HEK293 (cell line): ENCODE measurements at regions not wholly inside any gene's neighbourhood (a gene's known extent, or its start where the extent isn't known, plus 50 kb on each side); places are given as distances from the start of the nearest gene placed in this dataset.

Experiments
- CTCF ChIA-PET: fragments of 350-600 bp; formaldehyde crosslinking; extraction: SDS; loops from one replicate; lab custom pipeline; 2021; ENCODE audit warnings: antibody characterized with exemption; lab: Yijun Ruan, JAX
- POLR2A ChIA-PET: fragments of 300-600 bp; formaldehyde crosslinking; extraction: SDS; loops from one replicate; lab custom pipeline; 2020; ENCODE audit warnings: antibody characterized with exemption, inconsistent platforms; lab: Yijun Ruan, JAX
- H3K27ac ChIP-seq: fragments of 200-500 bp; sonication (Bioruptor generic); 2 replicates; pipeline ENCODE4 v1.5.1; 2014; ENCODE audit warnings: low read depth, low read length, control low read depth, inconsistent platforms; ENCODE audit errors: extremely low read depth
- H3K36me3 ChIP-seq, 2 experiments: fragments of 200-500 bp in 1 of 2; sonication (Bioruptor generic) in 1 of 2; 1 replicate in 1 of 2; 2 replicates in 1 of 2; pipeline ENCODE4 v1.5.1; 2014 to 2017; ENCODE audit warnings: inconsistent platforms in 2 of 2, low read length in 2 of 2; ENCODE audit not compliant: control insufficient read depth in 2 of 2, insufficient read depth in 1 of 2
- H3K4me1 ChIP-seq: fragments of 200-500 bp; sonication (Bioruptor generic); 2 replicates; pipeline ENCODE4 v1.5.1; 2014; ENCODE audit warnings: mild to moderate bottlenecking, low read length, inconsistent platforms; ENCODE audit not compliant: control insufficient read depth, insufficient read depth
- H3K4me3 ChIP-seq: 2 replicates; pipeline ENCODE4 v1.5.1; 2011; ENCODE audit warnings: low read depth, mild to moderate bottlenecking, control low read depth, low read length, moderate library complexity
- H3K9me3 ChIP-seq: fragments of 200-500 bp; sonication (Bioruptor generic); 2 replicates; pipeline ENCODE4 v1.5.1; 2014; ENCODE audit warnings: low read depth, low read length, inconsistent platforms; ENCODE audit not compliant: control insufficient read depth, insufficient read depth
- GLI4 ChIP-seq: fragments of 450-650 bp; formaldehyde crosslinking; IDR thresholded peaks from 2 replicates; pipeline ENCODE4 v1.5.1; 2016; ENCODE audit warnings: missing biosample characterization, missing genetic modification characterization
- KLF1 ChIP-seq: fragments of 450-650 bp; formaldehyde crosslinking; IDR thresholded peaks from 2 replicates; pipeline ENCODE4 v1.5.1; 2016; ENCODE audit warnings: missing biosample characterization, missing genetic modification characterization
- KLF16 ChIP-seq: fragments of 450-650 bp; formaldehyde crosslinking; IDR thresholded peaks from 2 replicates; pipeline ENCODE4 v1.5.1; 2017; ENCODE audit warnings: missing biosample characterization, missing genetic modification characterization
- MYNN ChIP-seq: fragments of 450-650 bp; formaldehyde crosslinking; IDR thresholded peaks from 2 replicates; pipeline ENCODE4 v1.5.1; 2016; ENCODE audit warnings: missing biosample characterization, missing genetic modification characterization, borderline replicate concordance
- SP2 ChIP-seq: fragments of 450-650 bp; formaldehyde crosslinking; IDR thresholded peaks from 2 replicates; pipeline ENCODE4 v1.5.1; 2016; ENCODE audit warnings: missing biosample characterization, missing genetic modification characterization
- SP3 ChIP-seq: fragments of 450-650 bp; formaldehyde crosslinking; IDR thresholded peaks from 2 replicates; pipeline ENCODE4 v1.5.1; 2016; ENCODE audit warnings: missing biosample characterization, missing genetic modification characterization
- YY1 ChIP-seq: fragments of 450-650 bp; formaldehyde crosslinking; IDR thresholded peaks from 2 replicates; pipeline ENCODE4 v1.5.1; 2018; ENCODE audit warnings: missing biosample characterization, missing genetic modification characterization
- ZEB2 ChIP-seq: fragments of 450-650 bp; formaldehyde crosslinking; IDR thresholded peaks from 2 replicates; pipeline ENCODE4 v1.5.1; 2016; ENCODE audit warnings: missing biosample characterization, missing genetic modification characterization
- ZFP41 ChIP-seq: fragments of 450-650 bp; formaldehyde crosslinking; IDR thresholded peaks from 2 replicates; pipeline ENCODE4 v1.5.1; 2016; ENCODE audit warnings: missing biosample characterization, missing genetic modification characterization, borderline replicate concordance
- ZNF132 ChIP-seq: fragments of 450-650 bp; formaldehyde crosslinking; IDR thresholded peaks from 2 replicates; pipeline ENCODE4 v1.5.1; 2017; ENCODE audit warnings: missing biosample characterization, missing genetic modification characterization, borderline replicate concordance
- ZNF169 ChIP-seq: fragments of 450-650 bp; formaldehyde crosslinking; IDR thresholded peaks from 2 replicates; pipeline ENCODE4 v1.5.1; 2016; ENCODE audit warnings: missing biosample characterization, missing genetic modification characterization
- ZNF2 ChIP-seq: fragments of 450-650 bp; formaldehyde crosslinking; IDR thresholded peaks from 2 replicates; pipeline ENCODE4 v1.5.1; 2016; ENCODE audit warnings: missing biosample characterization, missing genetic modification characterization
- ZNF221 ChIP-seq: fragments of 450-650 bp; formaldehyde crosslinking; IDR thresholded peaks from 2 replicates; pipeline ENCODE4 v1.5.1; 2017; ENCODE audit warnings: missing biosample characterization, missing genetic modification characterization, borderline replicate concordance
- ZNF239 ChIP-seq: fragments of 450-650 bp; formaldehyde crosslinking; IDR thresholded peaks from 2 replicates; pipeline ENCODE4 v1.5.1; 2016; ENCODE audit warnings: missing biosample characterization, missing genetic modification characterization
- ZNF24 ChIP-seq: fragments of 450-650 bp; formaldehyde crosslinking; IDR thresholded peaks from 2 replicates; pipeline ENCODE4 v1.5.1; 2016; ENCODE audit warnings: missing biosample characterization, missing genetic modification characterization
- ZNF341 ChIP-seq: fragments of 450-650 bp; formaldehyde crosslinking; IDR thresholded peaks from 2 replicates; pipeline ENCODE4; 2016; ENCODE audit warnings: low read depth, missing biosample characterization, missing genetic modification characterization
- ZNF350 ChIP-seq: fragments of 450-650 bp; formaldehyde crosslinking; IDR thresholded peaks from 2 replicates; pipeline ENCODE4 v1.5.0; 2017; ENCODE audit warnings: missing biosample characterization, mild to moderate bottlenecking, missing genetic modification characterization
- ZNF529 ChIP-seq: fragments of 450-650 bp; formaldehyde crosslinking; IDR thresholded peaks from 2 replicates; pipeline ENCODE4 v1.5.1; 2017; ENCODE audit warnings: missing genetic modification characterization, missing biosample characterization; ENCODE audit not compliant: insufficient replicate concordance
- ZNF530 ChIP-seq: fragments of 450-650 bp; formaldehyde crosslinking; IDR thresholded peaks from 2 replicates; pipeline ENCODE4 v1.5.1; 2016; ENCODE audit warnings: low read depth, missing biosample characterization, missing genetic modification characterization
- ZNF549 ChIP-seq: fragments of 450-650 bp; IDR thresholded peaks from 2 replicates; pipeline ENCODE4 v1.5.1; 2018; ENCODE audit warnings: missing biosample characterization, missing genetic modification characterization, mild to moderate bottlenecking, inconsistent platforms, moderate library complexity
- ZNF585B ChIP-seq: fragments of 450-650 bp; formaldehyde crosslinking; IDR thresholded peaks from 2 replicates; pipeline ENCODE4 v1.5.1; 2016; ENCODE audit warnings: missing biosample characterization, missing genetic modification characterization
- ZNF660 ChIP-seq: fragments of 450-650 bp; IDR thresholded peaks from 2 replicates; pipeline ENCODE4 v1.5.1; 2018; ENCODE audit warnings: missing biosample characterization, mild to moderate bottlenecking, missing genetic modification characterization
- ZNF664 ChIP-seq: fragments of 450-650 bp; formaldehyde crosslinking; IDR thresholded peaks from 2 replicates; pipeline ENCODE4 v1.5.1; 2016; ENCODE audit warnings: missing biosample characterization, missing genetic modification characterization
- ZNF777 ChIP-seq: fragments of 450-650 bp; formaldehyde crosslinking; IDR thresholded peaks from 2 replicates; pipeline ENCODE4 v1.5.1; 2017; ENCODE audit warnings: missing biosample characterization, missing genetic modification characterization, borderline replicate concordance
- TF ChIP-seq, protein P1 (sequence below): fragments of 450-650 bp; formaldehyde crosslinking; IDR thresholded peaks from 2 replicates; pipeline ENCODE4 v1.5.1; 2016; ENCODE audit warnings: missing biosample characterization, missing genetic modification characterization
- TF ChIP-seq, protein P2 (sequence below): fragments of 450-650 bp; formaldehyde crosslinking; IDR thresholded peaks from 2 replicates; pipeline ENCODE4 v1.5.1; 2016; ENCODE audit warnings: missing biosample characterization, missing genetic modification characterization
- TF ChIP-seq, protein P3 (sequence below): fragments of 450-650 bp; formaldehyde crosslinking; IDR thresholded peaks from 2 replicates; pipeline ENCODE4 v1.5.1; 2016; ENCODE audit warnings: missing biosample characterization, missing genetic modification characterization
- TF ChIP-seq, protein P4 (sequence below): fragments of 450-650 bp; formaldehyde crosslinking; IDR thresholded peaks from 2 replicates; pipeline ENCODE4 v1.5.1; 2016; ENCODE audit warnings: missing biosample characterization, missing genetic modification characterization

DNA sequence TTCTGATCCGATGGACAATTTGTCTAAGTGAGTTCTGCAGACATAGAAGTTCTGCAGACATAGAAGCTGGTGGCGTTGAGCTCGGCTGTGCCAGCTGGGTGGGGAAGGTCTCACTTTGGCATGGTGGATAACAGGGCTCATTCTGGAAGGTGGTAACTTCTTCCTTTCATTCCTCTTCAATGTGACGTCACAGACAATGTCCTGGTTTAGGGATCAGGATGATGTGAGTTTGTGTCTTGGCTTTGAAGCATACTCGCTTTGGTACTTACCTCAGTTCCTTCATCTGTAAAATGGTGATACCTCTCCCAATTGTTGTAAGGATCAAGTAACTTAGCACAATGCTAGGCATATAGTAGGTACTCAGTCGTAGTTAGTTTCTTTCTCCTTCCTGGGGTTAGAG, 408.8 kb upstream of the ASIC2 start:
- Histone ChIP-seq H3K4me1 (no peaks in the 10 kb centered on the region), H3K9me3 (no peaks in the 10 kb centered on the region), H3K4me3 (no peak overlapping the region), H3K27ac (no peak overlapping the region), H3K36me3 (no peaks in the 10 kb centered on the region)
- POLR2A ChIA-PET = no interaction called here
- CTCF ChIA-PET = no interaction called here
- TF ChIP-seq ZNF664 (tag by site-specific recombination) (no peak), KLF1 (no peak), ZNF529 (tag by site-specific recombination) (no peak), MYNN (tag by site-specific recombination) (no peak), ZNF549 (tag by site-specific recombination) (no peak)
- TF ChIP-seq, all 188 proteins: peak for 0

DNA sequence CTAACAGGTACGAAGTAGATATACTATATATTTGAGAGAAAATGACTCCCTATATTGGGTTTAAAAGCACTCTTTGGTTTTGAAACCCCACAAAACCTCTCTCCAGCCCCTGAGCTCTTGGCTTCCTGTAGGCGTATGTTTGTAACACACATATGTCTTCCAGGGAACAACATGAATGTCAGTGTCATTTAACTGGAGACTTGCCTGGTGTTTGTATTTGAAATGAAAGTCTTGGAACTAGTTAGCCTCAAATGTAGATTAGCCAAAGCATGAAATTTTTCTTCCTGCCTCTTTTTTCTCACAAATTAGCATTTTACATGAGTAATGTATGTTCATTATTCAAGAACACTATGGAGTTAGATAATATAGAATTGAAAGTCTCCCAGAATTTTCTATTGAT, 411.8 kb upstream of the ASIC2 start:
- no peaks in the 10 kb centered on the region for H3K36me3 ChIP-seq
- CTCF ChIA-PET = interaction anchor here (1.2 to 1.8 kb wide), 2 partner anchors 15 to 46 kb away, joined by 4 to 5 read pairs; no protein-coding TSS in a partner anchor
- TF ChIP-seq, protein P1, sequence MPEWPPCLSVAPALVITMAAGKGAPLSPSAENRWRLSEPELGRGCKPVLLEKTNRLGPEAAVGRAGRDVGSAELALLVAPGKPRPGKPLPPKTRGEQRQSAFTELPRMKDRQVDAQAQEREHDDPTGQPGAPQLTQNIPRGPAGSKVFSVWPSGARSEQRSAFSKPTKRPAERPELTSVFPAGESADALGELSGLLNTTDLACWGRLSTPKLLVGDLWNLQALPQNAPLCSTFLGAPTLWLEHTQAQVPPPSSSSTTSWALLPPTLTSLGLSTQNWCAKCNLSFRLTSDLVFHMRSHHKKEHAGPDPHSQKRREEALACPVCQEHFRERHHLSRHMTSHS (tag by site-specific recombination) = no peak
- TF ChIP-seq ZNF350 (tag by site-specific recombination) = no peak
- no peak for TF ChIP-seq YY1 (tag by site-specific recombination)
- TF ChIP-seq, protein P2, sequence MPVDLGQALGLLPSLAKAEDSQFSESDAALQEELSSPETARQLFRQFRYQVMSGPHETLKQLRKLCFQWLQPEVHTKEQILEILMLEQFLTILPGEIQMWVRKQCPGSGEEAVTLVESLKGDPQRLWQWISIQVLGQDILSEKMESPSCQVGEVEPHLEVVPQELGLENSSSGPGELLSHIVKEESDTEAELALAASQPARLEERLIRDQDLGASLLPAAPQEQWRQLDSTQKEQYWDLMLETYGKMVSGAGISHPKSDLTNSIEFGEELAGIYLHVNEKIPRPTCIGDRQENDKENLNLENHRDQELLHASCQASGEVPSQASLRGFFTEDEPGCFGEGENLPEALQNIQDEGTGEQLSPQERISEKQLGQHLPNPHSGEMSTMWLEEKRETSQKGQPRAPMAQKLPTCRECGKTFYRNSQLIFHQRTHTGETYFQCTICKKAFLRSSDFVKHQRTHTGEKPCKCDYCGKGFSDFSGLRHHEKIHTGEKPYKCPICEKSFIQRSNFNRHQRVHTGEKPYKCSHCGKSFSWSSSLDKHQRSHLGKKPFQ (tag by site-specific recombination) = no peak
- no peak for TF ChIP-seq SP3 (tag by site-specific recombination)
- TF ChIP-seq ZEB2 (tag by site-specific recombination) = no peak
- no peak for TF ChIP-seq ZNF585B (tag by site-specific recombination)
- TF ChIP-seq ZNF341 (tag by site-specific recombination) = no peak
- TF ChIP-seq ZNF530 (tag by site-specific recombination) = no peak
- no peak for TF ChIP-seq ZNF2 (tag by site-specific recombination)
- TF ChIP-seq, protein P3, sequence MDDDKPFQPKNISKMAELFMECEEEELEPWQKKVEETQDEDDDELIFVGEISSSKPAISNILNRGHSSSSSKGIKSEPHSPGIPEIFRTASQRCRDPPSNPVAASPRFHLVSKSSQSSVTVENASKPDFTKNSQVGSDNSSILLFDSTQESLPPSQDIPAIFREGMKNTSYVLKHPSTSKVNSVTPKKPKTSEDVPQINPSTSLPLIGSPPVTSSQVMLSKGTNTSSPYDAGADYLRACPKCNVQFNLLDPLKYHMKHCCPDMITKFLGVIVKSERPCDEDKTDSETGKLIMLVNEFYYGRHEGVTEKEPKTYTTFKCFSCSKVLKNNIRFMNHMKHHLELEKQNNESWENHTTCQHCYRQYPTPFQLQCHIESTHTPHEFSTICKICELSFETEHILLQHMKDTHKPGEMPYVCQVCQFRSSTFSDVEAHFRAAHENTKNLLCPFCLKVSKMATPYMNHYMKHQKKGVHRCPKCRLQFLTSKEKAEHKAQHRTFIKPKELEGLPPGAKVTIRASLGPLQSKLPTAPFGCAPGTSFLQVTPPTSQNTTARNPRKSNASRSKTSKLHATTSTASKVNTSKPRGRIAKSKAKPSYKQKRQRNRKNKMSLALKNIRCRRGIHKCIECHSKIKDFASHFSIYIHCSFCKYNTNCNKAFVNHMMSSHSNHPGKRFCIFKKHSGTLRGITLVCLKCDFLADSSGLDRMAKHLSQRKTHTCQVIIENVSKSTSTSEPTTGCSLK = no peak
- no peak for TF ChIP-seq GLI4 (tag by site-specific recombination)
- TF ChIP-seq ZNF777 = no peak
- TF ChIP-seq, all 188 proteins: peak for 0
- Histone ChIP-seq H3K27ac (no peak overlapping the region), H3K4me1 (no peaks in the 10 kb centered on the region), H3K4me3 (no peak overlapping the region), H3K9me3 (no peaks in the 10 kb centered on the region)
- POLR2A ChIA-PET = no interaction called here

DNA sequence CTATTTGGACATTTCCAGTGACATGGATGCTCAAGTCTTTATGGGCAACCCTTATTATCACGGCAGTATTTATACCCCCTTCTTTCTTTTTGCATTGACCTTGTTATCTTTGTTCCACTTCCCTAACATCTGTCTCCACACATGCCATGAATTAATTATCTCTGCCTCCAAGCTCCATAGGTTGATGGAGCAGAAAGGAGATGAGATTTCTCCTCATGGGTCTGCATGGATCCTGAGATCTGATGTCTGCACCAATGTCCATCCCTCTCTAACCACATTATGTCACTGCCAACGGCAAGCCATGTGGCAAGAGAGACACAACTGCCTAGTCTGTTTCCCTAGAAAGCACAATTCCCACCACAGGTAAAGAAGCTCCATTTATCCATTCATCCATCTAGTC, 416.8 kb upstream of the ASIC2 start:
- CTCF ChIA-PET = interaction anchor here (0.5 to 1.6 kb wide), 2 partner anchors 16 to 295 kb away, joined by 3 to 4 read pairs; no protein-coding TSS in a partner anchor
- POLR2A ChIA-PET = no interaction called here
- no peaks in the 10 kb centered on the region for H3K4me1 ChIP-seq
- H3K36me3 ChIP-seq = no peaks in the 10 kb centered on the region
- H3K4me3 ChIP-seq = no peak overlapping the region
- H3K27ac ChIP-seq = no peak overlapping the region
- no peaks in the 10 kb centered on the region for H3K9me3 ChIP-seq
- TF ChIP-seq ZNF169 (no peak), ZNF660 (tag by site-specific recombination) (no peak), ZFP41 (no peak), ZNF239 (tag by site-specific recombination) (no peak), ZNF221 (tag by site-specific recombination) (no peak), SP2 (tag by site-specific recombination) (no peak), ZNF132 (tag by site-specific recombination) (no peak), KLF16 (no peak), ZNF24 (no peak)
- TF ChIP-seq, protein P4, sequence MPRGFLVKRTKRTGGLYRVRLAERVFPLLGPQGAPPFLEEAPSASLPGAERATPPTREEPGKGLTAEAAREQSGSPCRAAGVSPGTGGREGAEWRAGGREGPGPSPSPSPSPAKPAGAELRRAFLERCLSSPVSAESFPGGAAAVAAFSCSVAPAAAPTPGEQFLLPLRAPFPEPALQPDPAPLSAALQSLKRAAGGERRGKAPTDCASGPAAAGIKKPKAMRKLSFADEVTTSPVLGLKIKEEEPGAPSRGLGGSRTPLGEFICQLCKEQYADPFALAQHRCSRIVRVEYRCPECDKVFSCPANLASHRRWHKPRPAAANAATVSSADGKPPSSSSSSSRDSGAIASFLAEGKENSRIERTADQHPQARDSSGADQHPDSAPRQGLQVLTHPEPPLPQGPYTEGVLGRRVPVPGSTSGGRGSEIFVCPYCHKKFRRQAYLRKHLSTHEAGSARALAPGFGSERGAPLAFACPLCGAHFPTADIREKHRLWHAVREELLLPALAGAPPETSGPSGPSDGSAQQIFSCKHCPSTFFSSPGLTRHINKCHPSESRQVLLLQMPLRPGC (tag by site-specific recombination) = no peak
